C4-2B (cell line): ENCODE measurements at regions not wholly inside any gene's neighbourhood (a gene's known extent, or its start where the extent isn't known, plus 50 kb on each side); places are given as distances from the start of the nearest gene placed in this dataset.
"Not testable (repeated sequence)": the region's sequence is repeated elsewhere in the genome, so short reads cannot be mapped to it uniquely, and the experiment has no call there.

ENCODE experiments used
- ZFX ChIP-seq: fragments of 450-650 bp; IDR thresholded peaks from 2 replicates; pipeline ENCODE4 v1.6.1; 2017
- TF ChIP-seq, protein P1 (sequence below): fragments of 450-650 bp; conservative IDR thresholded peaks from 2 replicates; pipeline ENCODE4 v1.5.1; 2017; ENCODE audit warnings: mild to moderate bottlenecking

DNA sequence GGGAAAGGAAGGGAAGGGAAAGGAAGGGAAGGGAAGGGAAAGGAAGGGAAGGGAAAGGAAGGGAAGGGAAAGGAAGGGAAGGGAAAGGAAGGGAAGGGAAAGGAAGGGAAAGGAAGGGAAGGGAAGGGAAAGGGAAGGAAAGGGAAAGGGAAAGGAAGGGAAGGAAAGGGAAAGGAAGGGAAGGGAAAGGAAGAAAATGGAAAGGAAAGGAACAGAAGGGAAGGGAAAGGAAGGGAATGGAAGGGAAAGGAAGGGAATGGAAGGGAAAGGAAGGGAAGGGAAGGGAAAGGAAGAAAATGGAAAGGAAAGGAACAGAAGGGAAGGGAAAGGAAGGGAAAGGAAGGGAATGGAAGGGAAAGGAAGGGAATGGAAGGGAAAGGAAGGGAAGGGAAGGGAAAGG lies 526.0 kb downstream of the RMST start:
- TF ChIP-seq, protein P1, sequence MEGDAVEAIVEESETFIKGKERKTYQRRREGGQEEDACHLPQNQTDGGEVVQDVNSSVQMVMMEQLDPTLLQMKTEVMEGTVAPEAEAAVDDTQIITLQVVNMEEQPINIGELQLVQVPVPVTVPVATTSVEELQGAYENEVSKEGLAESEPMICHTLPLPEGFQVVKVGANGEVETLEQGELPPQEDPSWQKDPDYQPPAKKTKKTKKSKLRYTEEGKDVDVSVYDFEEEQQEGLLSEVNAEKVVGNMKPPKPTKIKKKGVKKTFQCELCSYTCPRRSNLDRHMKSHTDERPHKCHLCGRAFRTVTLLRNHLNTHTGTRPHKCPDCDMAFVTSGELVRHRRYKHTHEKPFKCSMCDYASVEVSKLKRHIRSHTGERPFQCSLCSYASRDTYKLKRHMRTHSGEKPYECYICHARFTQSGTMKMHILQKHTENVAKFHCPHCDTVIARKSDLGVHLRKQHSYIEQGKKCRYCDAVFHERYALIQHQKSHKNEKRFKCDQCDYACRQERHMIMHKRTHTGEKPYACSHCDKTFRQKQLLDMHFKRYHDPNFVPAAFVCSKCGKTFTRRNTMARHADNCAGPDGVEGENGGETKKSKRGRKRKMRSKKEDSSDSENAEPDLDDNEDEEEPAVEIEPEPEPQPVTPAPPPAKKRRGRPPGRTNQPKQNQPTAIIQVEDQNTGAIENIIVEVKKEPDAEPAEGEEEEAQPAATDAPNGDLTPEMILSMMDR: not testable (repeated sequence)
- TF ChIP-seq ZFX: not testable (repeated sequence)
